Ureter (tissue), 1 donor: ENCODE measurements at regions not wholly inside any gene's neighbourhood (a gene's known extent, or its start where the extent isn't known, plus 50 kb on each side); places are given as distances from the start of the nearest gene placed in this dataset.

Experiments used
- DNase-seq: peaks from one replicate; pipeline ENCODE4 v3.0.0-alpha.2; 2020; ENCODE audit warnings: low spot score
- donor health status: DM: yes; HTN: yes; CAD: no.

DNA sequence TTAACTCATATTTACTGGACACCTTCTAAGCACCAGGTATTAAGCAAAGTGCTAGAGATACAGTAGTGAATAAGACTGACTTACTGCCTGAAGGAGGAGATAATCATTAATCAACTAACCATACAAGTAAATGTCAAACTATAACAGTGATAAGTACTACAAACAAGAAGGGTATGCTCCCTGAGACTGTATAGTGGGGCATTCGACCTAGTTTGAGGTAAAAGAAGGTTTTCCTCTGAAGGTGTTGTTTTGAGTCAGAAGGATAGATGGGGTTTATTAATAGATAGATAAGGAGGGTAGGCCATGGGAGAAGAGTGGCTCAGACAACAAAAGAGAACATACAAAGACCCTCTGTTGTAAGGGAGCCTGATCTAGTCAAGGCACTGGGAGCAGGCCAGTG lies 105.4 kb downstream of the DDIT4L start:
- no peak for DNase-seq

DNA sequence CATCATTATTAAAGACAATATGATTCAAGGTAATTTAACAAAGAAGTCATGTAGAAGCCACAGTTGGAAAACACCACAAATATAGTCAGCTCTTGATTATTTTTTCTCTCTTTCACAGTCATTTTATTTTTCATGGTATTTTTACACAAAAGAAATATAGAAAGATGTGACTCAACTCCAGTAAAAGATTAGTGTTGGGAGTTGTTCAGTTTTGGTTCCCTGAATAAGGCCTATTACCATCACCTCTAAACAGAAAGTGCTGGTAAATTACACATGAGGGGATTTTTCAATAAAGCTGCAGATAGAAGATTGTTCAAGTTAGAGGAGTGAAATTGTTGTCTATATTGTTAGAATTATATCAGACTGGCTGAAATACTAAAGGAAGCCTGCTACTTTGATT lies 107.0 kb downstream of the DDIT4L start:
- DNase-seq, result no peak

DNA sequence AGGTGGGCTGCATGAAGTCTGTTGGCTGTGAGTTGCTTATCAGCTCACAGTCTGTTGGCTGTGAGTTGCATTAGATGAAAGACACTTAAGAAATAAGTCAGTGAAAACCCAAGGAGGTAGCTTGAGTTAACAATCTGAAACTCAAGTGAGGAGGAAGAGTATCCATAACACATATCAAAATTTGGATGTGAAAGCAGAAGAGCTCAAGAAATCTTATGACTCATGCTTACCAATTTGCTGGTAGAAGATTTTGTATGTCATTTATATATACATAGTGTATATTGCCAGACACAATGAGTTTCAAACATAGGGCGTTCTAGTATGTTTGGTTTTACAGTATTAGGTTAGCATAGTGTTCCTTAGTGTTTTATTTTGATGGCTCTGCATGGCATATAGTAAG lies 107.4 kb downstream of the DDIT4L start:
- DNase-seq, result no peak

DNA sequence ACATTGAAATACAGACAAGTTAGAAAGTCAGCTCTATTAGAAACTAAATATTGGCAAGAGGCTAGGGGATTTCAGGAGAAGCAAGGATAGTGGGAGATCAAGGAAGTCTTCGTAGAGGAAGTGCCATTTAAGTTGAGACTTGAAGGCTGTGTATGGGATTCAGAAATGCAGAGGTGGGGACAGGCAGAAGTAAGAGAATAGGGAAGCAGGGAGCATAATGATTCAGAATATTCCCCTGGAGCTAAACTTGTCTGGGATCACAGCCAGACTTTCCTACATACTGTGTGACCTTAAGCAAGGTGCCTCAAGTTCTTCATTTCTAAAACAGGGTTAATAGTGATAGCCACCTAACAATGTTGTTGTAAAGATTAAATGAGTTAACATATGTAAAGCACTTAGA lies 108.8 kb downstream of the DDIT4L start:
- no peak for DNase-seq

- no peak for DNase-seq
Measured at GRCh38 chr4:100079264-100079663, 111.0 kb downstream of the DDIT4L start.

- no peak for DNase-seq
Measured at GRCh38 chr4:100076753-100077152, 113.5 kb downstream of the DDIT4L start.

DNA sequence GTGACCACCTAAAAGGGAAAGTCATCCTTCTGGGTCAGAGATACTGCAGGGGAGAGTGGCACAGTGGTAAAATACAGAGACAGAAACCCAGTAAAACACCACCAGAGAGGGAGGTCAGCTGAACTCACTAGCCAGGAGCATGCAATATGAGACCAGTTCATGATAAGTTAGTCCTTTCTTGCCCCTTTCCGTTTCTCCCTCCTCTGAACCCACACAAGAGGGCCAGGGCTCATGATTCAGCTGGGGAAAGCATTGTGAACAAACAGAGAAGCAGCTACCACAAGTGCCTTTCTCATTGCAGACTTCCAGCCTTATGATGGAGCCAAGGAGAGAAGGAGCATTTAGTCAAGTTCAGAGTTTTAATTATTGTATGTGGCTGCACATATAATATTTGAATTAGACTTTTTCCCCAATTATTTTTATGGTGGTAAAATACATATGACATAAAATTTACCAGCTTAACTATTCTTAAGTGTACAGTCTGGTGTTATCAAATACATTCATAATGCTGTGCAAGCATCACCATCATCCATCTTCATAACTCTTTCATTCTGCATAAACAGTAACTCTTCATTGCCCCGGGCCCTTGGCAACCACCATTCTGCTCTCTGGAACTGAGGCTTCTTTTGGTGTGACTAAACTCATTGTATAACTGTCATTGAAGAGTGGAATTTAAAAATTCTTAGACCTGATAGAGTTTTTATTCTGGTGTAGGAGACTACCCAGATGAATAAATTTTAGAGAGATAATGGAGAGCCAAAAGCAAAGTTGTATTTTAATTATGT lies 114.6 kb downstream of the DDIT4L start:
- DNase-seq, result no peak

- no peak for DNase-seq
Measured at GRCh38 chr4:100075056-100075455, 115.2 kb downstream of the DDIT4L start.

- DNase-seq, result no peak
Measured at GRCh38 chr4:100071506-100071905, 118.8 kb downstream of the DDIT4L start.

GRCh38 chr4:100070868-100071267 lies 119.4 kb downstream of the DDIT4L start:
- no peak for DNase-seq

- DNase-seq, result no peak
Measured at GRCh38 chr4:100069207-100069606, 119.1 kb upstream of the H2AZ1 start.

DNA sequence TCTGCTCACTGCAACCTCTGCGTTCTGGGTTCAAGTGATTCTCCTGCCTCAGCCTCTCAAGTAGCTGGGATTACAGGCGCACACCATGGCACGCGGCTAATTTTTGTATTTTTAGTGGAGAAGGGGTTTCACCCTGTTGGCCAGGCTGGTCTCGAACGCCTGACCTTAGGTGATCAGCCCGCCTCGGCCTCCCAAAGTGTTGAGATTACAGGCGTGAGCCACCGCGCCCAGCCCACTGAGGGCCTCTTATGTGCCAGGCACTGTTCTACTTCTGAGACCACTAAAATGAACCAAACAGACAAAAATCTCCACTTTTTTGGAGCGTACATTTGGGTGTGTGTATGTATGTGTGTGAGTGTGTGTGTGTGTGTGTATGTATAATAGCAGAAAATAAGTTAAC lies 117.2 kb upstream of the H2AZ1 start:
- no peak for DNase-seq

- DNase-seq, result no peak
Measured at GRCh38 chr4:100063355-100063754, 113.3 kb upstream of the H2AZ1 start.

DNA sequence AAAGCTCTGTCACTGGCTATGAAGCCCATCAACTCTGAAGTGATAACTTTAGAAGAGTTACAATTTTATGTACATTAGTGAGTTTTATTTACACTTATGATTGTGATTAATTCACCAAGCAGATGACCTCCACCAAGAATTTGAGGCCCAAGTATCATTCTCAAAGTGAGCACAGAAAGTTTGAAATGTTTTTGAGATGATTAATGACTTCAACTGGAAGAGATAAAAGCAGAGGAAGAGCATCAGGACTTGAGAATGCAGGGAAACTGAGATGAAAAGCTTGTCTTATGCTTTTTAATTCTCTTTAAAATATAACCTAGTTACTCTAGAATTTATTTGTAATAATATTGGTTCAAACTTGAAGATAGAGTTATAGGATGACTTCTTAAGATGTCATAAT lies 112.8 kb upstream of the H2AZ1 start:
- DNase-seq, result no peak

GRCh38 chr4:100061835-100062234 lies 111.8 kb upstream of the H2AZ1 start:
- no peak for DNase-seq

GRCh38 chr4:100060765-100061416 lies 110.8 kb upstream of the H2AZ1 start:
- no peak for DNase-seq

DNA sequence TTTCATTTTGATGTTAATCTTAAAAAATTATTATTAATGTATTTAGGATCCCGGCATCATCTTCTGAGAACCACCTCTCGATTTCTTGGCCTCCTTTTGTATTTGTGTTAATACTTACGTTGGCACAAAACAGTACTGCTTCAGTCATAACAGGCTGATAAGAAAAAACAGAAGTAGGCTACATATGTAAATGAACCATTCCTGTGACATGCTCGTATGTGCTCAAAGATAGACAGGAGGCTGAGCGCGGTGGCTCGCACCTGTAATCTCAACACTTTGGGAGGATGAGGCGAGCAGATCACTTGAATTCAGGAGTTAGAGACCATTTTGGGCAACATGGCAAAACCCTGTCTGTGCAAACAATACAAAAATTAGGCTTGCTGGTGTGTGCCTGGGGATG lies 109.4 kb upstream of the H2AZ1 start:
- no peak for DNase-seq

- no peak for DNase-seq
Measured at GRCh38 chr4:100056701-100057100, 106.6 kb upstream of the H2AZ1 start.

DNA sequence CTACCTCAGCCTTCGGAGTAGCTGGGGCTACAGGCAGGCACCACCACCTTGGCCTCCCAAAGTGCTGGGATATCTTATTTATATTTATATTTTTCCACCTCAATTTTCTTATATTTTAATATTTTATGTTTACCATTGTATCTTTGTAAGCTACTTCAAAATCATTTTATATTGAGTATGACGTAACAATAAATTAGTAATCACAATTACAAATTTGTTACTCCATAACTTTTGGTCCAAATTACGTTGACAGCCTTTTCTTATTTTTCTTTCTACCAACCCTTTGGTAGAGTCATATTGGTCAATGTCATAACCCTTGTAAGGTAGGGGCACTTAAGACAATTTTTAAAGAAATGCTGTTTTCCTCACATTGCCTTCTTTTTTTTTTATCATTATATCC lies 104.0 kb upstream of the H2AZ1 start:
- no peak for DNase-seq

GRCh38 chr4:100049872-100050271 lies 99.8 kb upstream of the H2AZ1 start:
- DNase-seq, result no peak

DNA sequence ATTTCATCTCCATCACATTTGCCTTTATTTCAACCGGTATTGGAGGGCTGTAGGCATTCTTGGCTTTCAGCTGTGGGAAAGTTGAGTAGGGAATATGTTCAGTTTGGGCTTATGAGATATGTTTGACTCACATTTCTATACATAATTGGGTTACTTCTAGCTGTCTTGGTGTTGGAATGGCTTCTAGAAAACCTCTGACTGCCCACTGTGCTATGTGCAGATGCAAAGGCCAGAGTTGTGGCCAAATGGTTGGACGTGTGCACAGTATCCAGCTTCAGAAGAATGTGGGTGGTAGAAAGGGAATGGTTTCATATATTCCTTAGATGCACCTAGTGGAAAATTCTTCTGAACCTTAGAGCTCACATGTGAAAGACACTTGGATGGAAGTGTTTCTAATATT lies 92.6 kb upstream of the H2AZ1 start:
- DNase-seq, result no peak

DNA sequence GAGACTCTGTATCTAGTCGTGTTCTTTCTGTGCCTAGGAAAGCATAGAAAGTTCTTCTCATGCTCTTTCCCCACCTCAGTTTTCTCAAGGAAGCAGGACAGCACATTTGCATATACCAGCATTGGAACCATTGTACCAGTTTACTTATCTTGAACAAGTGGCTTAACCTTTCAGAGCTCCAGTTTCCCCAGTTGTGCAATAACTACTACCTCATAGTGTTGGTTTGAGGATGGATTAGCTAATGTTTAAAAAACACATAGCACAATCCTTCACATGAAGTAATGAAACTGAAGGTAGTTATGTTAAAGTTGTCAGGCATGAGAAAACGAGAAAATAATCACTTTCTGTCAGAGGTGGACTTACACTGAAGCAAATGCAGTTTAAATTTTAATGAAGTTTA lies 92.2 kb upstream of the H2AZ1 start:
- no peak for DNase-seq

GRCh38 chr4:100041646-100042045 lies 91.6 kb upstream of the H2AZ1 start:
- no peak for DNase-seq
